DOHH2 (cell line): ENCODE measurements at regions not wholly inside any gene's neighbourhood (a gene's known extent, or its start where the extent isn't known, plus 50 kb on each side); places are given as distances from the start of the nearest gene placed in this dataset.

Source experiments
- EZH2phosphoT487 ChIP-seq: fragments of 200-600 bp; sonication (generic); IDR thresholded peaks from 2 replicates; pipeline ENCODE4 v1.6.1; 2017; ENCODE audit warnings: borderline replicate concordance, mild to moderate bottlenecking, antibody characterized with exemption, low read length, moderate library complexity, mixed read lengths
- TF ChIP-seq, protein P1 (sequence below): fragments of 200-600 bp; sonication (generic); IDR thresholded peaks from one replicate; pipeline ENCODE4 v1.5.1; 2014; ENCODE audit warnings: antibody characterized with exemption, mild to moderate bottlenecking, low read depth, low read length; ENCODE audit not compliant: poor library complexity, severe bottlenecking

- TF ChIP-seq, protein P1, sequence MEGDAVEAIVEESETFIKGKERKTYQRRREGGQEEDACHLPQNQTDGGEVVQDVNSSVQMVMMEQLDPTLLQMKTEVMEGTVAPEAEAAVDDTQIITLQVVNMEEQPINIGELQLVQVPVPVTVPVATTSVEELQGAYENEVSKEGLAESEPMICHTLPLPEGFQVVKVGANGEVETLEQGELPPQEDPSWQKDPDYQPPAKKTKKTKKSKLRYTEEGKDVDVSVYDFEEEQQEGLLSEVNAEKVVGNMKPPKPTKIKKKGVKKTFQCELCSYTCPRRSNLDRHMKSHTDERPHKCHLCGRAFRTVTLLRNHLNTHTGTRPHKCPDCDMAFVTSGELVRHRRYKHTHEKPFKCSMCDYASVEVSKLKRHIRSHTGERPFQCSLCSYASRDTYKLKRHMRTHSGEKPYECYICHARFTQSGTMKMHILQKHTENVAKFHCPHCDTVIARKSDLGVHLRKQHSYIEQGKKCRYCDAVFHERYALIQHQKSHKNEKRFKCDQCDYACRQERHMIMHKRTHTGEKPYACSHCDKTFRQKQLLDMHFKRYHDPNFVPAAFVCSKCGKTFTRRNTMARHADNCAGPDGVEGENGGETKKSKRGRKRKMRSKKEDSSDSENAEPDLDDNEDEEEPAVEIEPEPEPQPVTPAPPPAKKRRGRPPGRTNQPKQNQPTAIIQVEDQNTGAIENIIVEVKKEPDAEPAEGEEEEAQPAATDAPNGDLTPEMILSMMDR: no peak
- TF ChIP-seq EZH2phosphoT487: no peak
Measured at GRCh38 chr4:133759428-133759827, 442.2 kb downstream of the PABPC4L start.
